Lung (tissue), 11 donors: ENCODE measurements at regions not wholly inside any gene's neighbourhood (a gene's known extent, or its start where the extent isn't known, plus 50 kb on each side); places are given as distances from the start of the nearest gene placed in this dataset.

Experiments
- ATAC-seq: fragments of 200-7000 bp; cut with Tn5 transposase; one replicate; pipeline ENCODE4 v1.9.1; 2020; ENCODE audit warnings: moderate number of reproducible peaks; ENCODE audit not compliant: insufficient read depth, low FRiP score
- DNase-seq, 3 donors: peaks; one replicate each; pipeline ENCODE4 v3.0.0-alpha.2; 2013 to 2017
- H3K27ac ChIP-seq, 2 donors: one replicate each; pipeline ENCODE4 v1.5.1; 2013; ENCODE audit warnings: mild to moderate bottlenecking in 2 of 2, moderate library complexity in 2 of 2, control low read depth in 1 of 2, inconsistent platforms in 1 of 2, low read depth in 1 of 2, low read length in 1 of 2
- H3K27me3 ChIP-seq, 3 donors: one replicate each; pipeline ENCODE4 v1.5.1; 2013; ENCODE audit warnings: low read length in 2 of 3; ENCODE audit not compliant: control insufficient read depth in 3 of 3, insufficient read depth in 3 of 3
- H3K36me3 ChIP-seq, 4 donors: one replicate each; pipeline ENCODE4 v1.5.1; 2013; ENCODE audit warnings: low read length in 4 of 4, mild to moderate bottlenecking in 1 of 4, moderate library complexity in 1 of 4; ENCODE audit not compliant: control insufficient read depth in 4 of 4, insufficient read depth in 4 of 4
- H3K4me1 ChIP-seq, 5 donors: one replicate each; pipeline ENCODE4 v1.5.1; 2013; ENCODE audit warnings: low read length in 5 of 5, mild to moderate bottlenecking in 2 of 5, moderate library complexity in 1 of 5; ENCODE audit not compliant: control insufficient read depth in 5 of 5, insufficient read depth in 5 of 5
- H3K4me3 ChIP-seq: one replicate; pipeline ENCODE4 v1.5.1; 2013; ENCODE audit warnings: mild to moderate bottlenecking, control low read depth, moderate library complexity
- H3K9ac ChIP-seq, 2 donors: one replicate each; pipeline ENCODE4 v1.5.1; 2013; ENCODE audit warnings: low read length in 2 of 2, control low read depth in 1 of 2; ENCODE audit not compliant: insufficient read depth in 1 of 2
- H3K9me3 ChIP-seq, 4 donors: one replicate each; pipeline ENCODE4 v1.5.1; 2013; ENCODE audit warnings: low read length in 3 of 4, mild to moderate bottlenecking in 1 of 4, moderate library complexity in 1 of 4; ENCODE audit not compliant: control insufficient read depth in 4 of 4, insufficient read depth in 3 of 4
- WGBS, 2 donors: extraction: QIAGEN DNeasy Blood & Tissue Kit; methylation state at CpG; one replicate each; pipeline ENCODE4 v1.1.7; 2013; 5-methylcytosine and 5-hydroxymethylcytosine counted together
- TF ChIP-seq, protein P1 (sequence below): IDR thresholded peaks from 2 replicates; pipeline ENCODE4 v1.5.1; 2012; ENCODE audit warnings: mild to moderate bottlenecking; ENCODE audit errors: control extremely low read depth, extremely low read depth
- donor health status: control.
- donor health status: control.
- donor health status: Bipolar disorder and iron deficiency.
- donor health status: healthy.
- donor health status: DM: yes; HTN: yes; CAD: no.

DNA sequence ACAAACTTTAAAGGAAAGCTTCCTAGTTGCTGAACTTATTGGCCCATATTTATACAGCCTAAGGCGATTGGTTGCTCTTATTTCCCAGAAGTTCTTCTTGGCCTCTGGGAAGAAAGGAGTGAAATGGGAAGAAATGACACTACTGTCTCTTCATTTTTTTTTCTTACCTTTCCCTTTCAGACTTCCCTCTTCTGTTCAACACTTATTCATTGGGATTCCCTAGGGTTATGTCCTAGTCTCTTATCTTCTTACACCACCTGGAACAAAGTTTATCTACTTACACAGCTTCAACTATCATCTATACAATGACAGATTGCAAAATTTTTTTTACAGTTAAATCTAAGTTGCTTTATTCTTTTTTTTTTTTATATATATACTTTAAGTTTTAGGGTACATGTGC is 68.0 kb downstream of the SNX12 start:
- Histone ChIP-seq H3K4me1 (no peaks in the 10 kb centered on the region), H3K36me3 (no peaks in the 10 kb centered on the region), H3K4me3 (no peak overlapping the region), H3K9ac (no peak overlapping the region), H3K27me3 (no peaks in the 10 kb centered on the region), H3K27ac (no peak overlapping the region), H3K9me3 (no peaks in the 10 kb centered on the region)
- WGBS, 2 donors = 55 to 81% methylated on average over 1 of the region's 1 CpG
- no peak for ATAC-seq
- DNase-seq = no peak
- TF ChIP-seq, protein P1, sequence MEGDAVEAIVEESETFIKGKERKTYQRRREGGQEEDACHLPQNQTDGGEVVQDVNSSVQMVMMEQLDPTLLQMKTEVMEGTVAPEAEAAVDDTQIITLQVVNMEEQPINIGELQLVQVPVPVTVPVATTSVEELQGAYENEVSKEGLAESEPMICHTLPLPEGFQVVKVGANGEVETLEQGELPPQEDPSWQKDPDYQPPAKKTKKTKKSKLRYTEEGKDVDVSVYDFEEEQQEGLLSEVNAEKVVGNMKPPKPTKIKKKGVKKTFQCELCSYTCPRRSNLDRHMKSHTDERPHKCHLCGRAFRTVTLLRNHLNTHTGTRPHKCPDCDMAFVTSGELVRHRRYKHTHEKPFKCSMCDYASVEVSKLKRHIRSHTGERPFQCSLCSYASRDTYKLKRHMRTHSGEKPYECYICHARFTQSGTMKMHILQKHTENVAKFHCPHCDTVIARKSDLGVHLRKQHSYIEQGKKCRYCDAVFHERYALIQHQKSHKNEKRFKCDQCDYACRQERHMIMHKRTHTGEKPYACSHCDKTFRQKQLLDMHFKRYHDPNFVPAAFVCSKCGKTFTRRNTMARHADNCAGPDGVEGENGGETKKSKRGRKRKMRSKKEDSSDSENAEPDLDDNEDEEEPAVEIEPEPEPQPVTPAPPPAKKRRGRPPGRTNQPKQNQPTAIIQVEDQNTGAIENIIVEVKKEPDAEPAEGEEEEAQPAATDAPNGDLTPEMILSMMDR = no peak

DNA sequence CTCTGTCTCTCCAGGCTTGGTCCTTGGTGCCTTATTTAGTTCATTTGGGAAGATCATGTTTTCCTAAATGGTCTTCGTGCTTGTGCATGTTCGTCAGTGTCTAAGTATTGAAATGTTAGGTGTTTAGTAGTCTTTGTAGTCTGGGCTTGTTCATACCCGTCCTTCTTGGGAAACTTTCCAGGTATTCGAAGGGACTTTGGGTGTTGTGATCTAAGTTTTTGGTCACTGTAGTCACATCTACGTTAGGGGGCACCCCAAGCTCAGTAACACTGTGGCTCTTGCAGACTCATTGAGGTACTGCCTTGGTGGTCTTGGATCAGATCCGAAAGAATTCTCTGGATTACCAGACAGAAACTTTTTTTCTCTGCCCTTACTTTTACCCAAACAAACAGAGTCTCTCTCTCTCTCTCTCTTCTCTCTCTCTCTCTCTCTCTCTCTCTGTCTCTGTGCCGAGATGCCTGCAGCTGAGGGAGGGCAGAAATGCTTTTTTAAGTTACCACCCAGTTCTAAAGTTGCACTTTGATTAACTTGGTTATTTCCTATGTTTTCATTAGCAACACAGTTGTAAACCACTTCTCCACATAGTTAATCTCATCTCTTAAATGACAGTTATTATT is 67.6 kb upstream of the SLC7A3 start:
- ATAC-seq (no peak), DNase-seq (peak; percentile 72 to 92 (median 89))
- H3K36me3 ChIP-seq = no peaks in the 10 kb centered on the region
- H3K4me3 ChIP-seq = no peak overlapping the region
- TF ChIP-seq, protein P1 = no peak
- H3K27ac ChIP-seq = no peak overlapping the region
- H3K9ac ChIP-seq = peak overlapping the region in 1 of 2 donors; percentile 13
- 25 to 28% methylated on average over 7 of the region's 7 CpGs for WGBS, 2 donors
- H3K27me3 ChIP-seq = no peaks in the 10 kb centered on the region
- no peaks in the 10 kb centered on the region for H3K4me1 ChIP-seq
- no peaks in the 10 kb centered on the region for H3K9me3 ChIP-seq

DNA sequence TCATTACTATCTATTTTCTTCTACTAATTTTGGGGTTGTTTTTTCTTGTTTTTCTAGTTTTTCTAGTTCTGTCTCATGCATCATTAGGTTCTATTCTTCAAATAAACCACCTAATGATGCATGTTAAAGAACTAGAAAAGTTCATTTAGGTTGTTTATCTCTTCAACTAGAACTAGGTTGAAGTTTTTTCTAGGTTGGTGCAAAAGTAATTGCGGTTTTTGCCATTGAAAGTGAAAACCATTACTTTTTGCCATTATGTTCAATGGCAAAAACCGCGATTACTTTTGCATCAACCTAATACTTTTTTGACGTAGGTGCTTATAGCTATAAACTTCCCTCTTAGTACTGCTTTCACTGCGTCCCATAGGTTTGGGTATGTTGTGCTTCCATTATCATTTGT is 64.4 kb upstream of the SLC7A3 start:
- H3K4me1 ChIP-seq = no peaks in the 10 kb centered on the region
- ATAC-seq (no peak), DNase-seq (no peak)
- H3K9me3 ChIP-seq = no peaks in the 10 kb centered on the region
- no peak overlapping the region for H3K4me3 ChIP-seq
- TF ChIP-seq, protein P1 = no peak
- H3K36me3 ChIP-seq = no peaks in the 10 kb centered on the region
- H3K27me3 ChIP-seq = no peaks in the 10 kb centered on the region
- no peak overlapping the region for H3K9ac ChIP-seq
- no peak overlapping the region for H3K27ac ChIP-seq
- WGBS, 2 donors = 81 to 98% methylated on average over 5 of the region's 5 CpGs

DNA sequence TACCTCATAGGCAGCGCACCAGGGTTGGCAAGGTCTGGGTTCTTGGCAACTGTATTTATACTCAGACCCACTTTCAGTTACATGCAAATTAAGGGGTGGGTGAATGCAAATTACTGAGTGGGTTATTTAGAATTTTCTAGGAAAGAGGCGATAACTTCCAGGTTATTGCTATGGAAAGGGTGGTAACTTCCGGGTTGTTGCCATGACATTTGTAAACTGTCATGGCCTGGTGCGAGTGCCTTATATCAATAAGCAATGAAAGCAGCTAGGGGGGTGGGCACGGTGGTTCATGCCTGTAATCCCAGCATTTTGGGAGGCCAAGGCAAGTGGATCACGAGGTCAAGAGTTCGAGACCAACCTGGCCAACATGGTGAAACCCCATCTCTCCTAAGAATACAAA is 57.5 kb upstream of the SLC7A3 start:
- no peak for ATAC-seq
- TF ChIP-seq, protein P1 = no peak
- Histone ChIP-seq H3K9ac (no peak overlapping the region), H3K9me3 (no peaks in the 10 kb centered on the region), H3K27me3 (no peaks in the 10 kb centered on the region), H3K4me1 (no peaks in the 10 kb centered on the region), H3K36me3 (no peaks in the 10 kb centered on the region), H3K27ac (no peak overlapping the region), H3K4me3 (no peak overlapping the region)
- 81 to 98% methylated on average over 6 to 7 of the region's 7 CpGs for WGBS, 2 donors
- DNase-seq = no peak
